Heart right ventricle (tissue), 16 donors: ENCODE measurements at regions not wholly inside any gene's neighbourhood (a gene's known extent, or its start where the extent isn't known, plus 50 kb on each side); places are given as distances from the start of the nearest gene placed in this dataset.

Experiments
- ATAC-seq, 8 donors: fragments of 200-7000 bp; cut with Tn5 transposase; one replicate each; pipeline ENCODE4 v1.9.1; 2020; ENCODE audit warnings: mild to moderate bottlenecking in 8 of 8, moderate library complexity in 8 of 8, moderate number of reproducible peaks in 1 of 8
- DNase-seq, 2 donors: peaks; one replicate each; pipeline ENCODE4 v3.0.0-alpha.2; 2020
- H3K27ac ChIP-seq, 10 donors: fragments of 200-600 bp; sonication (generic) in 2 of 10; one replicate each; pipeline versions ENCODE4 v1.5.0 to v1.8.0; 2020 to 2022; ENCODE audit warnings: mild to moderate bottlenecking in 3 of 10
- H3K27me3 ChIP-seq, 7 donors: fragments of 200-600 bp; one replicate each; pipeline ENCODE4 v1.8.0; 2021 to 2022; ENCODE audit warnings: mild to moderate bottlenecking in 2 of 7
- H3K36me3 ChIP-seq, 9 donors: fragments of 200-600 bp; sonication (generic) in 1 of 9; one replicate each; pipeline versions ENCODE4 v1.5.0 to v1.8.0; 2020 to 2022; ENCODE audit warnings: mild to moderate bottlenecking in 2 of 9
- H3K4me1 ChIP-seq, 9 donors: fragments of 200-600 bp; sonication (generic) in 1 of 9; one replicate each; pipeline versions ENCODE4 v1.5.0 to v1.8.0; 2020 to 2022; ENCODE audit warnings: mild to moderate bottlenecking in 4 of 9
- H3K4me3 ChIP-seq, 10 donors: fragments of 200-600 bp; sonication (generic) in 2 of 10; one replicate each; pipeline versions ENCODE4 v1.5.0 to v1.8.0; 2020 to 2022; ENCODE audit warnings: mild to moderate bottlenecking in 7 of 10, moderate library complexity in 2 of 10
- H3K9me3 ChIP-seq, 11 donors: fragments of 200-600 bp in 10 of 11; sonication (generic) in 2 of 11; one replicate each; pipeline versions ENCODE4 v1.5.0 to v1.8.0; 2013 to 2022; ENCODE audit warnings: mild to moderate bottlenecking in 2 of 11, control low read depth in 1 of 11, moderate library complexity in 1 of 11
- WGBS, 2 donors: extraction: QIAGEN DNeasy Blood & Tissue Kit; methylation state at CpG; one replicate each; pipeline ENCODE4 v1.1.7; 2013; ENCODE audit warnings: inconsistent platforms in 1 of 2; 5-methylcytosine and 5-hydroxymethylcytosine counted together
- intact Hi-C, 10 donors: fragments of 100-400 bp; cut with DNase I; formaldehyde crosslinking; loops; one replicate each; pipeline versions ENCODE4 v1.11.1 to v1.14.2; 2022
- TF ChIP-seq, protein P1 (sequence below), 9 donors: fragments of 200-600 bp; sonication (generic) in 2 of 9; IDR thresholded peaks; one replicate each; pipeline versions ENCODE4 v1.5.0 to v1.8.0; 2021 to 2022; ENCODE audit warnings: antibody characterized with exemption in 9 of 9, mild to moderate bottlenecking in 5 of 9, moderate library complexity in 1 of 9
- donor health status: Arrhythmogenic right ventricular cardiomyopathy.
- donor health status: ischemic (EF 13 %, LVEDD 7.1; RV severe dilation, severe dysfunction).
- donor health status: healthy with polysubstance abuse.
- donor health status: DM: no; HTN: yes; CAD: no.
- donor health status: DM: no; HTN: no; CAD: no.
- donor health status: ischemic (EF 25% LVEDD 6.9; RV normal size, moderate dysfunction).
- donor health status: ischemic (EF 25% LVEDD 5.7; RV mildly dilated, moderate dysfunction).
- donor health status: healthy.
- donor health status: DM: yes; HTN: yes; CAD: no.
- donor health status: Ischemic cardiomyopathy.
- donor health status: ischemic (EF 35%, LVEDD 5.7; RV mildly dilated, moderate dysfunction).
- donor health status: nonischemic (EF 11% LVEDD 7.7; RV severe dilation, severe dysfunction).
- donor health status: DM: yes; HTN: yes; CAD: no.
- donor health status: PGD.
- donor health status: ischemic (EF 29% LVEDD 5.4; RV normal size, mild dysfunction).
- donor health status: nonischemic (EF 23%, LVEDD 6.1; RV moderate dilation, normal function).

DNA sequence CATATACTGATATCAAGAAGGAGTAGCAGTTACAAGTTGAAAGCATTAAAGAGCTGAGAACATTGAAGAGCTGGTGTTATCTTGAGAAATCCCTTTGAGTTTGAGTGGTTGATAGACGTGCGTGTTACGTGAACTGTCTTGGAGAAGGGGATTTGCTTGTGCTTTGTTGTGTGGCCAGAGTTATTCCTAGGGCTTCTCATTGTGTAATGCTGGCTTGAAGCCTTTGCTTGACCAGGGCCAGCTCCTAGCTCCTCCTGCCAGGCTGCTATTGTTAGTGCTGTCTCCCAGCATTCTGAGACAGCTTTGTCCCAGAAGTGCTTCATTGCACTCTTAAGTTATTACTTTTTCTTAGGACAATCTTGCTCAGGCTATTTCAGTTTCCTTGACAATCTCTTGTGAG, 116.2 kb upstream of the KCNK2 start:
- TF ChIP-seq, protein P1, sequence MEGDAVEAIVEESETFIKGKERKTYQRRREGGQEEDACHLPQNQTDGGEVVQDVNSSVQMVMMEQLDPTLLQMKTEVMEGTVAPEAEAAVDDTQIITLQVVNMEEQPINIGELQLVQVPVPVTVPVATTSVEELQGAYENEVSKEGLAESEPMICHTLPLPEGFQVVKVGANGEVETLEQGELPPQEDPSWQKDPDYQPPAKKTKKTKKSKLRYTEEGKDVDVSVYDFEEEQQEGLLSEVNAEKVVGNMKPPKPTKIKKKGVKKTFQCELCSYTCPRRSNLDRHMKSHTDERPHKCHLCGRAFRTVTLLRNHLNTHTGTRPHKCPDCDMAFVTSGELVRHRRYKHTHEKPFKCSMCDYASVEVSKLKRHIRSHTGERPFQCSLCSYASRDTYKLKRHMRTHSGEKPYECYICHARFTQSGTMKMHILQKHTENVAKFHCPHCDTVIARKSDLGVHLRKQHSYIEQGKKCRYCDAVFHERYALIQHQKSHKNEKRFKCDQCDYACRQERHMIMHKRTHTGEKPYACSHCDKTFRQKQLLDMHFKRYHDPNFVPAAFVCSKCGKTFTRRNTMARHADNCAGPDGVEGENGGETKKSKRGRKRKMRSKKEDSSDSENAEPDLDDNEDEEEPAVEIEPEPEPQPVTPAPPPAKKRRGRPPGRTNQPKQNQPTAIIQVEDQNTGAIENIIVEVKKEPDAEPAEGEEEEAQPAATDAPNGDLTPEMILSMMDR (IDR thresholded peaks at IDR 0.05): no peak
- DNase-seq (no peak), ATAC-seq (peak in 1 of 8 donors; percentile 47)
- H3K4me1 ChIP-seq: no peaks in the 10 kb centered on the region
- no peaks in the 10 kb centered on the region for H3K36me3 ChIP-seq
- intact Hi-C loops: no loop called here
- no peak overlapping the region for H3K27ac ChIP-seq
- H3K9me3 ChIP-seq: peaks cover 0 to 3% (median 0%) of the 10 kb centered on the region in 11 donors
- 64 to 75% methylated on average over 3 of the region's 3 CpGs for WGBS, 2 donors
- H3K4me3 ChIP-seq: no peak overlapping the region
- H3K27me3 ChIP-seq: no peaks in the 10 kb centered on the region

DNA sequence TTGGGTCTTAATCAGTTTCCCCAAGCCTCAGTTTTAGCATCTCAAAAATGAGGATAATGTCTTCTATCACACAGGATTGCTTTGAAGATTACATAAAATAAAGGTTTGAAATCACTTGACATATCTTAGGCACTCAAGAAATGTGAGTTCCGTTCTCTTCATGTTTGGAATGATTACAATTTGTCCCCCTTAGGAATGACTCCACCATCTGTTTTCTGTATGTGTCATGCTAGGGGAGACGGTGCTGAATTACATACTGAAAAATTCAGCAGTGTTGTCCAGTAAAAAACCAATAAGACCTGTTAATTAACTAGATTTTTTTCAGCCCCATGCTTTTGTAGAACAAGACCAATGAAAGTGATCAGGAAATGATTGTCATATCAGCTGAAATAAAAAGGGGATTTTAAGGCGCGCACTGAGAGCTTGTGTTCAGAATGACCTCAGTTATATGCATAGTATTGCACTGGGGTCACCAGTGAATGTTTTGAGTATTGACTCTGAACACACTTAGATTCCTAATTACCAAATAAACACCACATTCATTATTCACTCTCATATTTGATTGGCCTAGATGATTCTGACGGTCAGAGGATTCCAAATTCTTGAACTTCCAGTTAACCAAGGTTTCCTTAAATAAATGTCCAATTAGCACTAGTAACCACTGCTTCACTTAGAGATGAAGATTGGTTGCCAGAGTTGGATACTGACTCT, 114.5 kb upstream of the KCNK2 start:
- TF ChIP-seq, protein P1 (IDR thresholded peaks at IDR 0.05): no peak
- WGBS, 2 donors: 69 to 71% methylated on average over 5 of the region's 5 CpGs
- Histone ChIP-seq H3K4me3 (no peak overlapping the region), H3K27me3 (no peaks in the 10 kb centered on the region), H3K27ac (no peak overlapping the region), H3K4me1 (no peaks in the 10 kb centered on the region), H3K36me3 (no peaks in the 10 kb centered on the region), H3K9me3 (no peaks in the 10 kb centered on the region)
- no peak for DNase-seq
- no peak for ATAC-seq
- intact Hi-C loops: no loop called here

DNA sequence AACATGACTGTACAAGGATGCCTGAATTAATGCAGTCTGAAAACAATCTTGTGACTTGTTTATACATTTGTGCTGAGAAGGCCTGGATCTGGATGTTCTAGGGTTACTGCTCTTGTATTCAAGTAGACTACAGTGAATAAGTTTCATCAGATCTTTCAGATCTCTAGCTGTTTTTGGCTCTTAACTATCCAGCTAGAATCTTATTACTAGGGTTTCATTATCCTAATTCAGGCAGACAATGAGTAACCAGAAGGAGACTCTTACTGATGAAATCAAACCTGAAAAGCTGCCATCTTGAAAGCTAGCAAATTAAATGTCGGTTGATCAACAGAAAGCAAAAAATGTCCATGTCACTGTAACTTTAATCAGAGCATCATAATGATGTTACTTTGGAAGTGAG, 112.5 kb upstream of the KCNK2 start:
- Histone ChIP-seq H3K4me3 (no peak overlapping the region), H3K4me1 (no peaks in the 10 kb centered on the region), H3K27me3 (no peaks in the 10 kb centered on the region), H3K27ac (no peak overlapping the region), H3K9me3 (no peaks in the 10 kb centered on the region), H3K36me3 (no peaks in the 10 kb centered on the region)
- DNase-seq: no peak
- ATAC-seq: no peak
- WGBS, 2 donors: 89 to 91% methylated on average over 1 of the region's 1 CpG
- TF ChIP-seq, protein P1 (IDR thresholded peaks at IDR 0.05): no peak
- intact Hi-C loops: no loop called here

DNA sequence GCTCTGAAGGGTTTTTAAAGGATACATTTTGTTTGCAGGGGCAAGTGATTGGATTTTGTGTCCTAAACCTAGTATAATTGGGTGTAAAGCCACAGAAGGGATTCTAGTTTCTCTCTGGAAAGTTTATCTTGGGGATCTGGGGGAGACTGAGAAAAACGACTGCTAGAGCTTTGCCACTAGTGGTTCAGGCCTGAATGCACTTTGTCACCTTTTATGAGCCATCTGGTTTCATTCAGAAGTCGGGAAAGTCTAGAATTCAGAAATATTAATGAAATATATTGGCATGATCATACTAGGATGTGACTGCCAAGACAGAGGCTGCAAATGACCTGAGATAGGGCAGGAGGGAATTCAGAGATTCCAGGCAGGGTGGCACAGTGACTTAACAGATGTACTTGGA, 111.5 kb upstream of the KCNK2 start:
- no peaks in the 10 kb centered on the region for H3K36me3 ChIP-seq
- DNase-seq: no peak
- intact Hi-C loops: no loop called here
- H3K27ac ChIP-seq: no peak overlapping the region
- no peak for ATAC-seq
- peaks cover 0 to 3% (median 0%) of the 10 kb centered on the region in 7 donors for H3K27me3 ChIP-seq
- WGBS, 2 donors: 43 to 48% methylated on average over 2 of the region's 2 CpGs
- no peaks in the 10 kb centered on the region for H3K4me1 ChIP-seq
- TF ChIP-seq, protein P1 (IDR thresholded peaks at IDR 0.05): no peak
- H3K9me3 ChIP-seq: no peaks in the 10 kb centered on the region
- H3K4me3 ChIP-seq: no peak overlapping the region
